ENCODE measurements at regions not wholly inside any gene's neighbourhood (a gene's known extent, or its start where the extent isn't known, plus 50 kb on each side); places are given as distances from the start of the nearest gene placed in this dataset.

DNA sequence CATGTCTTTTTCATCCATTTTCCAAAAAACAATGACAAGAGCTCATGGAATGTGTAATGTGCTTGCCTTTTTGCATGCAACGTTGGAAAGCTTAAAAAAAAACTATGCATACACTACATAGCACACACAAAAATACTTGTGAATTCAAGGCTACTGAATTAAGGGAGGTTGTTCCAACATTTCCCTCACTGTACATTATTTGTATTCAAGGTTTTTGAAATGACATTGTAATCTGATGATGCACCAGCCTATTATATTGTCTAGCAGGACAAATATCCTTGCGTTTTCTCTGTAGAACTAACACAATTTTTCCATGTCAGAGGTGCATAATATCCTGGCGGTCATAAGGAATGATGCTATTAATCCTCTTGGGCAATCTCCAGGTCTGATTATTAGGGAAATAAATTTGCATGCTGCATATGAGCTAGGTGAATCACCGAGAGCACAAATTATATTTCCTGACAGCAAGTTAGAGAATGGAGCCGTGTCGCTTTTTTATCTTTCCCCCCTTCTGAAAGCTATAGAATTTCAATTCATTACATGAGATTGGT is 836.9 kb upstream of the FANCL start:
- H3K27me3 ChIP-seq (ENCODE audit: insufficient read depth, poor library complexity, severe bottlenecking), result no peaks in the 10 kb centered on the region
- H3K27ac ChIP-seq (replicated peaks), result no peak overlapping the region
- TF ChIP-seq, protein P1, sequence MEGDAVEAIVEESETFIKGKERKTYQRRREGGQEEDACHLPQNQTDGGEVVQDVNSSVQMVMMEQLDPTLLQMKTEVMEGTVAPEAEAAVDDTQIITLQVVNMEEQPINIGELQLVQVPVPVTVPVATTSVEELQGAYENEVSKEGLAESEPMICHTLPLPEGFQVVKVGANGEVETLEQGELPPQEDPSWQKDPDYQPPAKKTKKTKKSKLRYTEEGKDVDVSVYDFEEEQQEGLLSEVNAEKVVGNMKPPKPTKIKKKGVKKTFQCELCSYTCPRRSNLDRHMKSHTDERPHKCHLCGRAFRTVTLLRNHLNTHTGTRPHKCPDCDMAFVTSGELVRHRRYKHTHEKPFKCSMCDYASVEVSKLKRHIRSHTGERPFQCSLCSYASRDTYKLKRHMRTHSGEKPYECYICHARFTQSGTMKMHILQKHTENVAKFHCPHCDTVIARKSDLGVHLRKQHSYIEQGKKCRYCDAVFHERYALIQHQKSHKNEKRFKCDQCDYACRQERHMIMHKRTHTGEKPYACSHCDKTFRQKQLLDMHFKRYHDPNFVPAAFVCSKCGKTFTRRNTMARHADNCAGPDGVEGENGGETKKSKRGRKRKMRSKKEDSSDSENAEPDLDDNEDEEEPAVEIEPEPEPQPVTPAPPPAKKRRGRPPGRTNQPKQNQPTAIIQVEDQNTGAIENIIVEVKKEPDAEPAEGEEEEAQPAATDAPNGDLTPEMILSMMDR (IDR thresholded peaks at IDR 0.05; ENCODE audit: insufficient read depth, low read length), result no peak
- TF ChIP-seq POLR2AphosphoS5 (IDR thresholded peaks at IDR 0.05; ENCODE audit: low read depth), result no peak
- TF ChIP-seq, protein P2, sequence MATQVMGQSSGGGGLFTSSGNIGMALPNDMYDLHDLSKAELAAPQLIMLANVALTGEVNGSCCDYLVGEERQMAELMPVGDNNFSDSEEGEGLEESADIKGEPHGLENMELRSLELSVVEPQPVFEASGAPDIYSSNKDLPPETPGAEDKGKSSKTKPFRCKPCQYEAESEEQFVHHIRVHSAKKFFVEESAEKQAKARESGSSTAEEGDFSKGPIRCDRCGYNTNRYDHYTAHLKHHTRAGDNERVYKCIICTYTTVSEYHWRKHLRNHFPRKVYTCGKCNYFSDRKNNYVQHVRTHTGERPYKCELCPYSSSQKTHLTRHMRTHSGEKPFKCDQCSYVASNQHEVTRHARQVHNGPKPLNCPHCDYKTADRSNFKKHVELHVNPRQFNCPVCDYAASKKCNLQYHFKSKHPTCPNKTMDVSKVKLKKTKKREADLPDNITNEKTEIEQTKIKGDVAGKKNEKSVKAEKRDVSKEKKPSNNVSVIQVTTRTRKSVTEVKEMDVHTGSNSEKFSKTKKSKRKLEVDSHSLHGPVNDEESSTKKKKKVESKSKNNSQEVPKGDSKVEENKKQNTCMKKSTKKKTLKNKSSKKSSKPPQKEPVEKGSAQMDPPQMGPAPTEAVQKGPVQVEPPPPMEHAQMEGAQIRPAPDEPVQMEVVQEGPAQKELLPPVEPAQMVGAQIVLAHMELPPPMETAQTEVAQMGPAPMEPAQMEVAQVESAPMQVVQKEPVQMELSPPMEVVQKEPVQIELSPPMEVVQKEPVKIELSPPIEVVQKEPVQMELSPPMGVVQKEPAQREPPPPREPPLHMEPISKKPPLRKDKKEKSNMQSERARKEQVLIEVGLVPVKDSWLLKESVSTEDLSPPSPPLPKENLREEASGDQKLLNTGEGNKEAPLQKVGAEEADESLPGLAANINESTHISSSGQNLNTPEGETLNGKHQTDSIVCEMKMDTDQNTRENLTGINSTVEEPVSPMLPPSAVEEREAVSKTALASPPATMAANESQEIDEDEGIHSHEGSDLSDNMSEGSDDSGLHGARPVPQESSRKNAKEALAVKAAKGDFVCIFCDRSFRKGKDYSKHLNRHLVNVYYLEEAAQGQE (IDR thresholded peaks at IDR 0.05; ENCODE audit: insufficient replicate concordance, low read depth), result no peak
- TF ChIP-seq SPI1 (IDR thresholded peaks at IDR 0.05; ENCODE audit: borderline replicate concordance, low read depth), result no peak
- no peak for TF ChIP-seq GABPA (IDR thresholded peaks at IDR 0.05; ENCODE audit: low read depth)
- DNase-seq (ENCODE audit: low read depth in 1 of 2, low spot score in 1 of 2), result no peak
- no peak overlapping the region for H3K4me3 ChIP-seq (replicated peaks; ENCODE audit: insufficient read depth, low read length)

DNA sequence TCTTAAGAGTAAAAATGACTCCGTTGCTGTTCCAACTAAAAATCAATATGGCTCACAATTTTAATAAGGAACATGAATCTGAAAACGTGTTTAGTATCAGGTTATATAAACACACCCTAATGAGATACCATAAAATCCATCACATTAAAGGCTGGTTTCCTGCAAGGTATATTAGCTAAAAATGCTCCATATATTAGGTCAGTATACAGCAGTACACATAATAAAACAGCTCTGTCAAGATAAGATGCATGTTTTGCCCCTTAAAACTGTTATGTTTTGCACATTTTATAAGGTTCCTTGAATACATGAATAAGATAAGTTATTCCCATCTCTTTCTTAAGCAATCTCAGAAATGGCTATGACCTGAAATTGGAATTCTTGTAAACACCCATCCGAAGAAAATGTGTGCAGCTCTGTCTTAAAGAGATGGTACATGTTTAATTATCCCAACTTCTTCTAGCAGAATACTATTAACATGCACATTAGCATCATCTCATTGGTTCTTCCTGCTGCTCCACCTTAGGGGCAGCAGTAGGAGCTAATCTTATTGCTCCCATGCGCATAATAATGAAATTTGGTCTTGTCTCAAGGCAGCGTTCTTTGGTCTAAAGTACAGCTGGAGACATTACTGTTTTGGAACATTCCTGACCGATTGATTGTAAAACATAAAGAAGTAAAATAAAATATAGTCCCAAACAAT is 836.1 kb upstream of the FANCL start:
- TF ChIP-seq GABPA (IDR thresholded peaks at IDR 0.05; ENCODE audit: low read depth) (no peak), POLR2AphosphoS5 (IDR thresholded peaks at IDR 0.05; ENCODE audit: low read depth) (no peak), SPI1 (IDR thresholded peaks at IDR 0.05; ENCODE audit: borderline replicate concordance, low read depth) (no peak)
- TF ChIP-seq, protein P2 (IDR thresholded peaks at IDR 0.05; ENCODE audit: insufficient replicate concordance, low read depth), result no peak
- TF ChIP-seq, protein P1 (IDR thresholded peaks at IDR 0.05; ENCODE audit: insufficient read depth, low read length), result no peak

DNA sequence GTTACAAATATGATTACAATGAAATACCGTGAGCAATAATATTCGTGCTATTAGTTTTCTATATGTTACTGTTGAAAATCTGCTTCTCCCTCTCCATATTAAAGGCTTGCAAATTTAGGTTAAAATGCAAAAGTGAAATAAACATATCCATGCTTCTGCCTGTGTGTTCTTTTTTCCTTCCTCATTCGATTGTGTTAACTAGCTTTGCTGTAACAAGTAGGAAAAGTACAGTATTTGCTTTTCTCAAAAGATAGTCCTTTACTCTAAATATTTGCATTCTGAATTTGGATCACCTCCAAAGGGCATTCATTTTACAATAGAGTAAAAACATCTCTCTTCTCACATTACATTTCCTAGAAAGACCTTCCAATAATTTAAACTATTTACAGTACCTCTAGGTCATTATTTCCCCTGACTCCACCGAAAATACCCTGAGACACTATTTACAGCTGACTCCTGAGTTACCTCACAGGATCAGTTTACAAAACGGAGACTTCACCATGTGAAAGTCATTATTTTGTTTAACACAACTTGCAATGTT is 835.0 kb upstream of the FANCL start:
- TF ChIP-seq, protein P1 (IDR thresholded peaks at IDR 0.05; ENCODE audit: insufficient read depth, low read length), result no peak
- no peak for TF ChIP-seq GABPA (IDR thresholded peaks at IDR 0.05; ENCODE audit: low read depth)
- no peak for TF ChIP-seq SPI1 (IDR thresholded peaks at IDR 0.05; ENCODE audit: borderline replicate concordance, low read depth)

More for the DNA sequence above, 836.1 kb upstream of the FANCL start:
- H3K27me3 ChIP-seq (ENCODE audit: insufficient read depth, poor library complexity, severe bottlenecking), result no peaks in the 10 kb centered on the region
- H3K4me3 ChIP-seq (replicated peaks; ENCODE audit: insufficient read depth, low read length), result no peak overlapping the region
- no peak overlapping the region for H3K27ac ChIP-seq (replicated peaks)
- DNase-seq (ENCODE audit: low read depth in 1 of 2, low spot score in 1 of 2), result no peak

More for the DNA sequence above, 835.0 kb upstream of the FANCL start:
- Histone ChIP-seq H3K27me3 (ENCODE audit: insufficient read depth, poor library complexity, severe bottlenecking) (no peaks in the 10 kb centered on the region), H3K4me3 (replicated peaks; ENCODE audit: insufficient read depth, low read length) (no peak overlapping the region), H3K27ac (replicated peaks) (no peak overlapping the region)
- DNase-seq (ENCODE audit: low read depth in 1 of 2, low spot score in 1 of 2), result no peak

All from HL-60 (cell line).